Epithelial cell of proximal tubule (primary cell): ENCODE measurements at regions not wholly inside any gene's neighbourhood (a gene's known extent, or its start where the extent isn't known, plus 50 kb on each side); places are given as distances from the start of the nearest gene placed in this dataset.

ENCODE experiments used
- DNase-seq: peaks from one replicate; pipeline ENCODE4 v3.0.0-alpha.2; 2011; ENCODE audit warnings: low read depth
- H3K4me3 ChIP-seq: 2 replicates; pipeline ENCODE4 v1.5.1; 2011; ENCODE audit warnings: low read depth, mild to moderate bottlenecking, low read length
- CTCF ChIP-seq: conservative IDR thresholded peaks from 2 replicates; pipeline ENCODE4 v1.5.1; 2012; ENCODE audit warnings: low read depth, mild to moderate bottlenecking, low read length

GRCh38 chr4:128663325-128663724 is 146.2 kb upstream of the JADE1 start:
- no peak for DNase-seq
- TF ChIP-seq CTCF: no peak

GRCh38 chr4:128661479-128661878 is 148.0 kb upstream of the JADE1 start:
- no peak overlapping the region for H3K4me3 ChIP-seq
- TF ChIP-seq CTCF: no peak
- no peak for DNase-seq

More at GRCh38 chr4:128663325-128663724, 146.2 kb upstream of the JADE1 start:
- H3K4me3 ChIP-seq: no peak overlapping the region

- DNase-seq: no peak
- no peak for TF ChIP-seq CTCF
- no peak overlapping the region for H3K4me3 ChIP-seq
These were observed 148.9 kb upstream of the JADE1 start for GRCh38 chr4:128660361-128661215.

GRCh38 chr4:128658214-128658631 is 151.3 kb upstream of the JADE1 start:
- no peak for DNase-seq
- H3K4me3 ChIP-seq: no peak overlapping the region
- no peak for TF ChIP-seq CTCF

- no peak for DNase-seq
These were observed 151.9 kb upstream of the JADE1 start for GRCh38 chr4:128657638-128658037.

GRCh38 chr4:128654465-128654864 is 155.0 kb upstream of the JADE1 start:
- H3K4me3 ChIP-seq: no peak overlapping the region
- DNase-seq: no peak
- TF ChIP-seq CTCF: no peak

More at GRCh38 chr4:128657638-128658037, 151.9 kb upstream of the JADE1 start:
- no peak for TF ChIP-seq CTCF
- no peak overlapping the region for H3K4me3 ChIP-seq
